GM21360 (cell line): ENCODE measurements at regions not wholly inside any gene's neighbourhood (a gene's known extent, or its start where the extent isn't known, plus 50 kb on each side); places are given as distances from the start of the nearest gene placed in this dataset.

Source experiments
- ATAC-seq: cut with Tn5 transposase; IDR thresholded peaks from one replicate; pipeline ENCODE4 v1.9.1; 2021; ENCODE audit warnings: mild to moderate bottlenecking, moderate library complexity; ENCODE audit not compliant: unreplicated experiment

- ATAC-seq: no peak
These were observed 133.8 kb upstream of the ARHGAP5 start for GRCh38 chr14:31943217-31943799.

GRCh38 chr14:31943861-31944255 is 133.2 kb upstream of the ARHGAP5 start:
- ATAC-seq: no peak

GRCh38 chr14:31944256-31945073 is 132.6 kb upstream of the ARHGAP5 start:
- no peak for ATAC-seq

- no peak for ATAC-seq
These were observed 132.0 kb upstream of the ARHGAP5 start for GRCh38 chr14:31945074-31945613.

- no peak for ATAC-seq
These were observed 131.4 kb upstream of the ARHGAP5 start for GRCh38 chr14:31945701-31946100.

GRCh38 chr14:31947076-31947475 is 130.0 kb upstream of the ARHGAP5 start:
- no peak for ATAC-seq

GRCh38 chr14:31947680-31948595 is 129.2 kb upstream of the ARHGAP5 start:
- ATAC-seq: no peak

GRCh38 chr14:31949709-31950108 is 127.4 kb upstream of the ARHGAP5 start:
- no peak for ATAC-seq

- ATAC-seq: no peak
These were observed 126.8 kb upstream of the ARHGAP5 start for GRCh38 chr14:31950331-31950730.

- no peak for ATAC-seq
These were observed 126.1 kb upstream of the ARHGAP5 start for GRCh38 chr14:31950764-31951637.

GRCh38 chr14:31951638-31951964 is 125.5 kb upstream of the ARHGAP5 start:
- ATAC-seq: no peak

- ATAC-seq: no peak
These were observed 124.5 kb upstream of the ARHGAP5 start for GRCh38 chr14:31952573-31952972.

GRCh38 chr14:31953210-31953609 is 123.9 kb upstream of the ARHGAP5 start:
- no peak for ATAC-seq

GRCh38 chr14:31954991-31955390 is 122.1 kb upstream of the ARHGAP5 start:
- ATAC-seq: no peak

GRCh38 chr14:31955936-31956579 is 121.0 kb upstream of the ARHGAP5 start:
- no peak for ATAC-seq

- ATAC-seq: no peak
These were observed 119.5 kb upstream of the ARHGAP5 start for GRCh38 chr14:31957565-31957964.

GRCh38 chr14:31960039-31960438 is 117.1 kb upstream of the ARHGAP5 start:
- no peak for ATAC-seq

GRCh38 chr14:31961896-31962295 is 115.2 kb upstream of the ARHGAP5 start:
- no peak for ATAC-seq

GRCh38 chr14:31962920-31963319 is 114.2 kb upstream of the ARHGAP5 start:
- no peak for ATAC-seq

- ATAC-seq: no peak
These were observed 113.5 kb upstream of the ARHGAP5 start for GRCh38 chr14:31963587-31963986.
